ENCODE measurements at regions not wholly inside any gene's neighbourhood (a gene's known extent, or its start where the extent isn't known, plus 50 kb on each side); places are given as distances from the start of the nearest gene placed in this dataset.

- intact Hi-C loops (cut with micrococcal nuclease; ENCODE audit: unreplicated experiment): loop anchor here (10.0 kb wide), 1 partner anchor 1297 kb away; no protein-coding TSS in a partner anchor
- TF ChIP-seq RAD51 (IDR thresholded peaks at IDR 0.05) (no peak), PML (IDR thresholded peaks at IDR 0.05; ENCODE audit: low read length) (no peak), JUNB (IDR thresholded peaks at IDR 0.05) (no peak), SREBF1 (IDR thresholded peaks at IDR 0.05; ENCODE audit: low read length) (no peak), SPI1 (IDR thresholded peaks at IDR 0.05; ENCODE audit: borderline replicate concordance, insufficient read depth, low read depth, low read length) (no peak), YBX1 (IDR thresholded peaks at IDR 0.05) (no peak), SRF (IDR thresholded peaks at IDR 0.05; ENCODE audit: low read depth in 2 of 2, low read length in 2 of 2) (no peak)
- FAIRE-seq (no peak), ATAC-seq (no peak), DNase-seq (ENCODE audit: low read depth, low spot score) (no peak)
- Histone ChIP-seq H2AFZ (ENCODE audit: control insufficient read depth, low read depth, low read length) (no peak overlapping the region), H3K4me1 (ENCODE audit: control insufficient read depth, insufficient read depth, low read length) (no peaks in the 10 kb centered on the region), H3K9me3 (replicated peaks; ENCODE audit: control insufficient read depth, insufficient read depth, low read length) (no peaks in the 10 kb centered on the region; the same call in 2 of the 3 replicates), H3K27ac (ENCODE audit: control insufficient read depth, insufficient read depth) (no peak overlapping the region), H3K27me3 (replicated peaks in 1 of 2; ENCODE audit: control insufficient read depth in 2 of 2, insufficient read depth in 2 of 2, low read length in 1 of 2) (no peaks in the 10 kb centered on the region), H3K79me2 (ENCODE audit: control insufficient read depth, insufficient read depth, low read length) (no peaks in the 10 kb centered on the region), H3K4me3 (no peak overlapping the region), H3K9ac (ENCODE audit: control insufficient read depth, insufficient read depth, low read length) (no peak overlapping the region), H3K4me2 (ENCODE audit: control insufficient read depth, insufficient read depth) (no peak overlapping the region), H4K20me1 (ENCODE audit: control insufficient read depth, insufficient read depth) (no peaks in the 10 kb centered on the region), H3K36me3 (ENCODE audit: control insufficient read depth in 2 of 2, insufficient read depth in 2 of 2, low read length in 1 of 2) (no peaks in the 10 kb centered on the region)
- in situ Hi-C loops (cut with MboI): no loop called here
- BruUV-seq (replicated peaks): no TSS peak
- ChIA-PET SMC1A (ENCODE audit: uncharacterized antibody, unreplicated experiment) (interaction anchor here (0.9 to 1.5 kb wide), 2 partner anchors 18 to 67 kb away, joined by 3 read pairs; no protein-coding TSS in a partner anchor), RAD21 (ENCODE audit: unreplicated experiment) (no interaction called here), POLR2A (no interaction called here), CTCF (interaction anchor here (1.2 kb wide), 1 partner anchor 15 kb away, joined by 5 read pairs; no protein-coding TSS in a partner anchor)
Observed at GRCh38 chr2:81327911-81328310, 1023.4 kb upstream of the LRRTM1 start.

GRCh38 chr2:81324046-81324445 is 1019.5 kb upstream of the LRRTM1 start:
- H3K27me3 ChIP-seq (replicated peaks in 1 of 2; ENCODE audit: control insufficient read depth in 2 of 2, insufficient read depth in 2 of 2, low read length in 1 of 2): no peaks in the 10 kb centered on the region
- no peak for DNase-seq (ENCODE audit: low read depth, low spot score)
- ChIA-PET POLR2A (no interaction called here), RAD21 (ENCODE audit: unreplicated experiment) (interaction anchor here (0.8 kb wide), 1 partner anchor 63 kb away, joined by 3 read pairs; no protein-coding TSS in a partner anchor), CTCF (interaction anchor here (0.7 to 1.9 kb wide), 4 partner anchors 10 to 1872 kb away, joined by 3 to 5 read pairs (median 4); no protein-coding TSS in a partner anchor), SMC1A (ENCODE audit: uncharacterized antibody, unreplicated experiment) (interaction anchor here (0.9 kb wide), 1 partner anchor 701 kb away, joined by 3 read pairs; no protein-coding TSS in a partner anchor)
- H4K20me1 ChIP-seq (ENCODE audit: control insufficient read depth, insufficient read depth): no peaks in the 10 kb centered on the region
- H3K79me2 ChIP-seq (ENCODE audit: control insufficient read depth, insufficient read depth, low read length): no peaks in the 10 kb centered on the region
- no peaks in the 10 kb centered on the region for H3K36me3 ChIP-seq (ENCODE audit: control insufficient read depth in 2 of 2, insufficient read depth in 2 of 2, low read length in 1 of 2)
- no peak for FAIRE-seq
- in situ Hi-C loops (cut with MboI) (no loop called here), intact Hi-C loops (cut with micrococcal nuclease; ENCODE audit: unreplicated experiment) (loop anchor here (2.0 to 10.0 kb wide), 2 partner anchors 699 to 1301 kb away; no protein-coding TSS in a partner anchor)
- ATAC-seq: peak; percentile 93
- H3K9me3 ChIP-seq (replicated peaks; ENCODE audit: control insufficient read depth, insufficient read depth, low read length): no peaks in the 10 kb centered on the region; the same call in 2 of the 3 replicates
- no peak overlapping the region for H3K27ac ChIP-seq (ENCODE audit: control insufficient read depth, insufficient read depth)
- no peaks in the 10 kb centered on the region for H3K4me1 ChIP-seq (ENCODE audit: control insufficient read depth, insufficient read depth, low read length)
- H3K4me2 ChIP-seq (ENCODE audit: control insufficient read depth, insufficient read depth): no peak overlapping the region
- no peak overlapping the region for H2AFZ ChIP-seq (ENCODE audit: control insufficient read depth, low read depth, low read length)
- BruUV-seq (replicated peaks): no TSS peak
- H3K4me3 ChIP-seq: no peak overlapping the region
- 10% methylated on average over 3 of the region's 3 CpGs for WGBS (ENCODE audit: insufficient coverage, insufficient replicate concordance, low lambda C conversion rate, missing lambda C conversion rate)
- no peak overlapping the region for H3K9ac ChIP-seq (ENCODE audit: control insufficient read depth, insufficient read depth, low read length)
- no peak for TF ChIP-seq E4F1 (IDR thresholded peaks at IDR 0.05; ENCODE audit: borderline replicate concordance, partially characterized antibody)
- TF ChIP-seq CBX5 (IDR thresholded peaks at IDR 0.05; ENCODE audit: low read depth): no peak
- TF ChIP-seq CTCF (IDR thresholded peaks at IDR 0.05 in 2 of 3, conservative IDR thresholded peaks at IDR 0.05 in 1 of 3; ENCODE audit: control insufficient read depth in 2 of 3, extremely low read depth in 1 of 3, insufficient read depth in 1 of 3, low read depth in 3 of 3, low read length in 3 of 3): peak; percentile 24 to 54 (median 53); a peak in 4 of 6 replicates
- no peak for TF ChIP-seq NBN (IDR thresholded peaks at IDR 0.05)
- no peak for TF ChIP-seq STAT3 (IDR thresholded peaks at IDR 0.05; ENCODE audit: low read depth, low read length)
- TF ChIP-seq PML (IDR thresholded peaks at IDR 0.05; ENCODE audit: low read length): no peak
- peak; percentile 19; the same call in 1 of the 2 replicates for TF ChIP-seq RAD21 (IDR thresholded peaks at IDR 0.05; ENCODE audit: insufficient read depth, low read depth, low read length)
- no peak for TF ChIP-seq MYB (IDR thresholded peaks at IDR 0.05; ENCODE audit: borderline replicate concordance, low read depth, low read length)
- TF ChIP-seq NR2C2 (IDR thresholded peaks at IDR 0.05; ENCODE audit: borderline replicate concordance, control insufficient read depth, insufficient read length, low read depth): no peak
